ENCODE measurements at regions not wholly inside any gene's neighbourhood (a gene's known extent, or its start where the extent isn't known, plus 50 kb on each side); places are given as distances from the start of the nearest gene placed in this dataset.
"Not testable (repeated sequence)": the region's sequence is repeated elsewhere in the genome, so short reads cannot be mapped to it uniquely, and the experiment has no call there.

DNA sequence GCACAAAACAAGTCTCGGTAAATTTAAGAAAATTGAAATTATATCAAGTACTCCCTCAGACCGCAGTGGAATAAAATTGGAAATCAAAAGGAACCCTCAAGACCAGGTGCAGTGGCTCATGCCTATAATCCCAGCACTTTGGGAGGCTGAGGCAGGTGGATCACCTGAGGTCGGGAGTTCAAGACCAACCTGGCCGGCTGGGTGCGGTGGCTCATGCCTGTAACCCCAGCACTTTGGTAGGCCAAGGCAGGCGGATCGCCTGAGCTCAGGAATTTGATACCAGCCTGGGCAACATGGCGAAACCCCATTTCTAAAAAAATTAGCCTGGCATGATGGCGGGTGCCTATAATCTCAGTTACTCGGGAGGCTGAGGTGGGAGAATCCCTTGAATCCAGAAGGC lies 135.7 kb upstream of the RAG2 start:
- not testable (repeated sequence) for DNase-seq (ENCODE audit: low read depth in 2 of 2)

DNA sequence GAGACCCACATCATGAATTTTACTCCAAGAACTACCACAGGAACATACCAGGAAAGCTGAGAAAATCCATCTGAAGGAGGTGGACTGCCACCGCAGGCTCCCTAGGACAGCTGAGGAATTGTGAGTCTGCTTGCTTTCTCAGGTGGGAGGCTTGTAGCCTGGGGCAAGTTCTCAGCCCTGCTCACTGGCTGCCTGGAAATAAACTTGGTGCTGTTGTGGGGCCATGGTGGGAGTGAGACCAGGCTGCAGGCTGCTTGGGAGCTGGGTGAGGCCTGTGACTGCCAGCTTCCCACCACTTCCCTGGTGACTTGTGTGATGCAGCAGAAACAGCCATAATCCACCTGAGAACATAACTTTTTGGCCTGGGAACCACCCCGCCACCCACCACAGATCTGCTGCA lies 132.7 kb upstream of the RAG2 start:
- DNase-seq (ENCODE audit: low read depth in 2 of 2), result no peak

DNA sequence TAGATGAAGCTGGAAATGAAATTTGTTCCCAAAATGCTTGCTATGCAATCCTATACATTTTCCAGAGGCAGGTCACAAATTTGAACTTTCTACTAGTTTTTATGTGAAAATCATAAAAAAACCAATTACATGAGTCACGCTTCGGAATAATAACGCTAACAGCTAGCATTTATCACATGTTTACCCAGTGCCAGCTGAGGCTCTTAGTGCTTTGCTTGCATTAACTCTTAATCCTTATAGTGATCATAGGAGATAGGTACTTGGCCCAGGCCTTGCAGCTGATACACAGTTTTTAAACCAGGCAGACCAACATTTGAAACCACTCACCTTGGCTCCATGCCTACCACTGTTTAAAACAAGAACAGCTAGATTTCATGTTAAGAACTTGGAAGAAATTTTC lies 131.8 kb upstream of the RAG2 start:
- DNase-seq (ENCODE audit: low read depth in 2 of 2), result no peak

DNA sequence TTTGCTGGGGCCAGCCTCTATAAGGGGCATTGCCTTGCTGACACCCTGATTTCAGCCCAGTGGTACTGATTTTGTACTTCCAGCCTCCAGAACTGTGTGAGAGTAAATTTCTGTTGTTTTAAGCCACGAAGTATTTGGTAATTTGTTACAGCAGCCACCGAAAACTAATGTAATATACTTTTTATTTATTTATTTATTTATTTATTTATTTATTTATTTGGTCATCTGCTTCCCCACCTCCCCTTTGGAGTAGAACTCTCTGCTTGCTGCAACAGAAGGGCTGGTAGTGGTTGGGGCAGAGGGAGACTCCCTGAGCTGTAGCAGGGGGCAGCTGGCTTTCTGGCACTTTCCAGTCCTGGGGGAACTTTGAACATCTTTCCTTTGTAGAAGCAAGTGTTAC lies 128.4 kb upstream of the RAG2 start:
- no peak for DNase-seq (ENCODE audit: low read depth in 2 of 2)

DNA sequence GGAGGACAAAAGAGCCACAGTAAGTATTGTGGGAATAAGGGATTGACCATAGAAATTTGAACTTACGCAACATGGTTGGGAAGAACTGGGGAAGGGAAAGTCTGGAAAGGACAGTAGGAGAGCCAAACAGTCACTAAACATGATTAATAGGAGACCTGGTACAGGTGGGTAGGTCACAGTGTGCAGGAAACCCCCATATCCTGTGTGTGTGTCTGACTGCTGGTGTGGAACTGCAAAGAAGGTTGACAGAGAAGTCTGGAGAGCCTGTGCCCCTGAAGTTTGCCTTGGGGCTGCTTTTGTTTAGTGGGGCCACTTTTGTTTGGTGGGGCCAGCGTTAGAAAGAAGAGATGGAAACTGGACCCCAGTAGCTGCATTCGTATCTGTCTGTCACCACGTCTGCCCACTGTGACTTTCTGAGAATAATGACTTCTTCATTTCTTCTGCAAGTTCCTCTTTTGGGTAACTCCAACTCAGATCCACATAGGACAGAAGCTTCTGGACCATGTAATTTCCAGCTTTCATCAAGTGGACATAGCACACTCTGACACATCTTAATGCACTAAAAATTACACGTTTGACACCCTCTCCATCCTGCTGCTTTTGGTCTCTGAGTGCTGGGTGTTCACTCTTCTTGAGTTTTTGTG lies 126.8 kb upstream of the RAG2 start:
- no peak for DNase-seq (ENCODE audit: low read depth in 2 of 2)

DNA sequence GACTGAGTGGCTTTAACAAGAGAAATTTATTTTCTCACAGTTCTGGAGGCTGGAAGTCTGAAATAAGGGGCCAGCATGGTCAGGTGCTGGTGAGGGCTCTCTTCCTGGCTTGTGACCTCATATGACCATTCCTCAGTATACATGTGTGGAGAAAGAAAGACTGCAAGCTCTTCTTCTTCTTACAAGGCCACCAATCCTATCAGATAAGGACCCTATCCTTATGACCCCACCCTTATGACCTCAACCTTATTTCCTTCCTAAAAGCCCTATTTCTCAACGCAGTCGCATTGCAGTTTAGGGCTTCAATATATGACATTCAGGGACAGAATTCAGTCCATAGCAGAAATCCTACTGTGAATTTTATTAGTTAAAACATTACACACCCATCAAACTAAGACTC lies 124.4 kb upstream of the RAG2 start:
- DNase-seq (ENCODE audit: low read depth in 2 of 2), result no peak

DNA sequence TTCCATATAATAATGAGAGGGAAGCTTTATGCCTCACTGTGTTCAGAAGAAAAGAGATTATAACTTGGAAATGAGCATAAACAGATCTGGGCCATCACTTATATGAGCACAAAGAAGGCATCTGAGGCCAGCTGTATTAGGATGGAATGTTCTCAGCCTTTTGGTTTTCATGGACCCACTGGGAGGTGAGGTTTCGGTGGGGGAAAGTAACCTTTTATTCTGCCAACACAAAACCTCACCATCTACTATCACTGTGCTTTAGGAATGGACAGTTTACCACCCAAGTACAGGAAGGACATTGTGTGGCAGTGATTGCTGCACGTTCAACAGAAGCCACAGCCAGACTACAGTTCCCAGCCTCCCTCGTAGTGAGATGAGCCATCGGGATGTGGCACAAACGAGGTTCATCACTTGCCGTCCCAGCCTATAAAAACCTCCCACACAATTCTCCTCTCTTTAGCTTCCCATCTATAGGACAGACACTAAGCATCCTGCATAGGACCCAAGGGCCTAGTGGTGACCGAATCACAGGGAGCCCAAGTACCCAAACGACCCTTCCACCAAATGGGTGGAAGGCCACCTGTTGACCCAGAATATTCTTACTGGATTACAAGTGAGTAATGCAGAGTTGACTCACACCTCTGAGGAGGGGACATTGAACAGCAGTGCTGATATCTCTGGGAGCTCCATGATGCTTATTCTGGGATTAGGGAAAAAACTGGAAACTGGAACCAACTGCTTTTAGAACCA lies 121.5 kb upstream of the RAG2 start:
- no peak for DNase-seq (ENCODE audit: low read depth in 2 of 2)

DNA sequence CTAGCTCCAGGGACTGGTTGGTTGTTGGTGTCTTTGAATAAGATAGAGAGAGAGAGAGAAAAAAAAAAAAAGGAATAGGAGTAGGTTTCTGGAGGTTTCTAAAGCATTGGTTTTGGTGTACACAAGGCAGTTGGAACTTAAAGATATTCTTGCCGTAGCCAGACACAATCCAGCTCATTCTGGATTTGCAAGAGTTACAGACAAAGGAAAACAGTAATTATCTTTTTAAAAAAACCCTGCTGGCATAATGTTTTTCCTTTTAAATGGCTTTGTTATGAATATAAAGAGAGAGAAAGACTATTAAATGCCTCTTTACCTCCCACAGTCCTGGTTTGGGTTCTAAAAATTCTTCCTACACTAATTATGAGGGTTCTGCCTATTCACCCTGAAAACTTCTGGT lies 120.4 kb upstream of the RAG2 start:
- no peak for DNase-seq (ENCODE audit: low read depth in 2 of 2)

DNA sequence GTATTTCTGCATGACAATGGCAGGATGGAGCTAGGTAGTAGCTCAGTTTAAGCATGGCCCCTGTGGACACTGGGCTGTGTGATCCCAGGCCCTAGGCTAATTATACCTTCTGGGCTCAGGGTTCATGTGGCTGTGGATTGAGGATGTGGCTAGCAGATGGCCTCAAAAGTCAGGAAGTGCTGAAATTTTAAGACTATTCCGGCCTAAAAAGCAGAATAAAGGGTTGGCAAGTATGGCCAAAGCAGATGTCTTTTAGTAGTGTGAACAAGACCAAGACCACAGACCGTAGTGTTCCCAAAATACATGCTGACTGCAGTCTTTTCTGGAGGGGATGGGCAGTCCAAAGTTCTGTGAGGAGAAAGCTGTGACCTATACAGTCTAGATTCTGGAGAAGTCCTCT lies 115.7 kb upstream of the RAG2 start:
- no peak for DNase-seq (ENCODE audit: low read depth in 2 of 2)

DNA sequence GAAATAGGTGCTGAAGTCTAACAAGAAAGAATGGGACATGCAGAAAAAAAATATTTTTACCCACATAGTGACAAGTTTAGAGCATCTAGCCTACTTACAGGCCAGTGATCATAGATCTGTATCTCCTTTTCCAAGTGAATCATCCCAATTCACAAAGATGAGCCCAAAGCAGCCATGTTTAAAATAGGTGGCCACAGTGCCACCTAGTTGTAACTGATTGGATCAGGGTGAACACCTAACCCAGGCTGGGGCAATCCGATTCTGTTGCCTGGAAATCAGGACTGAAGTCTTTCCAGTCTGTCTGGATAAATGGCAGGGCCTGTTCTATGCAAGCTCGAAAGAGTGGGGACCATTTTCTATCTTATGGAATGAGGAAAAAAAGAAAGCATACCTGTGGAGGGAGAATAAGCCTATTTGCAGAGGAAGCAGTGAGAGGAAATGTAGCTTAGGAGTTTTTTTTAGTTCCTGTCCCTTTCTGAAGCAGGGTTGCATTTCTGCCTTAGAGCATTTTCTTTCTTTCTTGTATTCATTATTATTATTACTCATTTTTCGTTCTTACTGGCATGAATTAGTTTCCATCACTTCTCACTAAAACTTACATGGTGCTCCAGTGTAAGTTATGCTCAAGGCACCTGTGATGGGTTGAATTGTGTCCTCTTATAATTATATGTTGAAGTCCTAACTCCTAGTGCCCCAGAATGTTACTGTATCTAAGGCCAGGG lies 113.2 kb upstream of the RAG2 start:
- no peak for DNase-seq (ENCODE audit: low read depth in 2 of 2)
